ENCODE measurements at regions not wholly inside any gene's neighbourhood (a gene's known extent, or its start where the extent isn't known, plus 50 kb on each side); places are given as distances from the start of the nearest gene placed in this dataset.

DNA sequence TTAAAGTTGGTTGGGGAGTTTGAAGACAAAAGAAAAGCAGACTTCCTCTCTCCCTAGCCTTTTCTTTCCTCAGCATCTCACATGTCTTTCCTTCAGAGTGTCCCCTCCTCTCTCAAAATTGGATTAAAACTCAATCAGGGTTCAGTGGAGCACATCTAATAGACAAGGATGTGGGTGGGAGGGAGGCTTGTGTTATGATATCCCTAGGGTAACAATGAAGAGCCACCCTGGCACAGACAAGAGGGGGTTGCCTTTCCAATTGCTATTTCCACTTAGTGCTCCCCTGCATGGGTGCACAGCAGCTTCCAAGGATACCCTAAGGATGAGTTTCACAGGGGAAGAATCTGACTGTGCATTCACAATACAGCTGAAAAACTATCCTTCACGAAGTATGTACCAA is 585.2 kb upstream of the C9orf72 start:
- TF ChIP-seq, protein P1, sequence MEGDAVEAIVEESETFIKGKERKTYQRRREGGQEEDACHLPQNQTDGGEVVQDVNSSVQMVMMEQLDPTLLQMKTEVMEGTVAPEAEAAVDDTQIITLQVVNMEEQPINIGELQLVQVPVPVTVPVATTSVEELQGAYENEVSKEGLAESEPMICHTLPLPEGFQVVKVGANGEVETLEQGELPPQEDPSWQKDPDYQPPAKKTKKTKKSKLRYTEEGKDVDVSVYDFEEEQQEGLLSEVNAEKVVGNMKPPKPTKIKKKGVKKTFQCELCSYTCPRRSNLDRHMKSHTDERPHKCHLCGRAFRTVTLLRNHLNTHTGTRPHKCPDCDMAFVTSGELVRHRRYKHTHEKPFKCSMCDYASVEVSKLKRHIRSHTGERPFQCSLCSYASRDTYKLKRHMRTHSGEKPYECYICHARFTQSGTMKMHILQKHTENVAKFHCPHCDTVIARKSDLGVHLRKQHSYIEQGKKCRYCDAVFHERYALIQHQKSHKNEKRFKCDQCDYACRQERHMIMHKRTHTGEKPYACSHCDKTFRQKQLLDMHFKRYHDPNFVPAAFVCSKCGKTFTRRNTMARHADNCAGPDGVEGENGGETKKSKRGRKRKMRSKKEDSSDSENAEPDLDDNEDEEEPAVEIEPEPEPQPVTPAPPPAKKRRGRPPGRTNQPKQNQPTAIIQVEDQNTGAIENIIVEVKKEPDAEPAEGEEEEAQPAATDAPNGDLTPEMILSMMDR (IDR thresholded peaks at IDR 0.05), result no peak
- TF ChIP-seq POLR2AphosphoS5 (IDR thresholded peaks at IDR 0.05), result no peak
- TF ChIP-seq POLR2A (IDR thresholded peaks at IDR 0.05), result no peak

All from prostate gland (tissue), 2 donors.